HEK293 (cell line): ENCODE measurements at regions not wholly inside any gene's neighbourhood (a gene's known extent, or its start where the extent isn't known, plus 50 kb on each side); places are given as distances from the start of the nearest gene placed in this dataset.
A peak's percentile ranks its signal among the peaks of the same experiment; 100 is the strongest.

Experiments
- CTCF ChIA-PET: fragments of 350-600 bp; formaldehyde crosslinking; extraction: SDS; loops from one replicate; lab custom pipeline; 2021; ENCODE audit warnings: antibody characterized with exemption; lab: Yijun Ruan, JAX
- POLR2A ChIA-PET: fragments of 300-600 bp; formaldehyde crosslinking; extraction: SDS; loops from one replicate; lab custom pipeline; 2020; ENCODE audit warnings: antibody characterized with exemption, inconsistent platforms; lab: Yijun Ruan, JAX
- H3K27ac ChIP-seq: fragments of 200-500 bp; sonication (Bioruptor generic); 2 replicates; pipeline ENCODE4 v1.5.1; 2014; ENCODE audit warnings: low read depth, low read length, control low read depth, inconsistent platforms; ENCODE audit errors: extremely low read depth
- H3K36me3 ChIP-seq, 2 experiments: fragments of 200-500 bp in 1 of 2; sonication (Bioruptor generic) in 1 of 2; 1 replicate in 1 of 2; 2 replicates in 1 of 2; pipeline ENCODE4 v1.5.1; 2014 to 2017; ENCODE audit warnings: inconsistent platforms in 2 of 2, low read length in 2 of 2; ENCODE audit not compliant: control insufficient read depth in 2 of 2, insufficient read depth in 1 of 2
- H3K4me1 ChIP-seq: fragments of 200-500 bp; sonication (Bioruptor generic); 2 replicates; pipeline ENCODE4 v1.5.1; 2014; ENCODE audit warnings: mild to moderate bottlenecking, low read length, inconsistent platforms; ENCODE audit not compliant: control insufficient read depth, insufficient read depth
- H3K4me3 ChIP-seq: 2 replicates; pipeline ENCODE4 v1.5.1; 2011; ENCODE audit warnings: low read depth, mild to moderate bottlenecking, control low read depth, low read length, moderate library complexity
- H3K9me3 ChIP-seq: fragments of 200-500 bp; sonication (Bioruptor generic); 2 replicates; pipeline ENCODE4 v1.5.1; 2014; ENCODE audit warnings: low read depth, low read length, inconsistent platforms; ENCODE audit not compliant: control insufficient read depth, insufficient read depth
- ELK4 ChIP-seq: IDR thresholded peaks from 2 replicates; pipeline ENCODE4 v1.6.1; 2011; ENCODE audit warnings: mild to moderate bottlenecking, low read depth, low read length, borderline replicate concordance
- HIC1 ChIP-seq: fragments of 450-650 bp; formaldehyde crosslinking; IDR thresholded peaks from 2 replicates; pipeline ENCODE4 v1.5.1; 2016; ENCODE audit warnings: missing biosample characterization, missing genetic modification characterization
- MYNN ChIP-seq: fragments of 450-650 bp; formaldehyde crosslinking; IDR thresholded peaks from 2 replicates; pipeline ENCODE4 v1.5.1; 2016; ENCODE audit warnings: missing biosample characterization, missing genetic modification characterization, borderline replicate concordance
- SP3 ChIP-seq: fragments of 450-650 bp; formaldehyde crosslinking; IDR thresholded peaks from 2 replicates; pipeline ENCODE4 v1.5.1; 2016; ENCODE audit warnings: missing biosample characterization, missing genetic modification characterization
- ZBTB49 ChIP-seq: fragments of 450-650 bp; formaldehyde crosslinking; IDR thresholded peaks from 2 replicates; pipeline ENCODE4 v1.5.1; 2016; ENCODE audit warnings: missing biosample characterization, missing genetic modification characterization, low read depth
- ZEB2 ChIP-seq: fragments of 450-650 bp; formaldehyde crosslinking; IDR thresholded peaks from 2 replicates; pipeline ENCODE4 v1.5.1; 2016; ENCODE audit warnings: missing biosample characterization, missing genetic modification characterization
- ZNF155 ChIP-seq: fragments of 450-650 bp; formaldehyde crosslinking; IDR thresholded peaks from 2 replicates; pipeline ENCODE4 v1.5.1; 2016; ENCODE audit warnings: missing biosample characterization, missing genetic modification characterization
- ZNF175 ChIP-seq: fragments of 450-650 bp; formaldehyde crosslinking; IDR thresholded peaks from 2 replicates; pipeline ENCODE4 v1.5.1; 2016; ENCODE audit warnings: missing biosample characterization, missing genetic modification characterization
- ZNF391 ChIP-seq: fragments of 450-650 bp; formaldehyde crosslinking; IDR thresholded peaks from 2 replicates; pipeline ENCODE4 v1.5.1; 2016; ENCODE audit warnings: low read depth, missing biosample characterization, missing genetic modification characterization, borderline replicate concordance
- ZNF416 ChIP-seq: fragments of 450-650 bp; formaldehyde crosslinking; IDR thresholded peaks from 2 replicates; pipeline ENCODE4 v1.5.1; 2016; ENCODE audit warnings: missing biosample characterization, missing genetic modification characterization
- ZNF521 ChIP-seq: fragments of 450-650 bp; formaldehyde crosslinking; IDR thresholded peaks from 2 replicates; pipeline ENCODE4 v1.5.1; 2017; ENCODE audit warnings: missing biosample characterization, mild to moderate bottlenecking, missing genetic modification characterization
- ZNF548 ChIP-seq: fragments of 450-650 bp; formaldehyde crosslinking; IDR thresholded peaks from 2 replicates; pipeline ENCODE4 v1.5.1; 2016; ENCODE audit warnings: missing biosample characterization, missing genetic modification characterization
- ZNF707 ChIP-seq: fragments of 450-650 bp; formaldehyde crosslinking; IDR thresholded peaks from 2 replicates; pipeline ENCODE4 v1.5.1; 2016; ENCODE audit warnings: missing biosample characterization, missing genetic modification characterization
- TF ChIP-seq, protein P1 (sequence below): fragments of 450-650 bp; formaldehyde crosslinking; IDR thresholded peaks from 2 replicates; pipeline ENCODE4 v1.5.1; 2016; ENCODE audit warnings: missing biosample characterization, missing genetic modification characterization
- TF ChIP-seq, protein P2 (sequence below): fragments of 450-650 bp; formaldehyde crosslinking; IDR thresholded peaks from 2 replicates; pipeline ENCODE4 v1.5.1; 2017; ENCODE audit warnings: missing biosample characterization, missing genetic modification characterization
- TF ChIP-seq, protein P3 (sequence below): fragments of 450-650 bp; formaldehyde crosslinking; IDR thresholded peaks from 2 replicates; pipeline ENCODE4 v1.5.1; 2016; ENCODE audit warnings: missing biosample characterization, missing genetic modification characterization

GRCh38 chr20:57030611-57031600 is 235.5 kb downstream of the BMP7 start (continued):
- TF ChIP-seq, protein P1, sequence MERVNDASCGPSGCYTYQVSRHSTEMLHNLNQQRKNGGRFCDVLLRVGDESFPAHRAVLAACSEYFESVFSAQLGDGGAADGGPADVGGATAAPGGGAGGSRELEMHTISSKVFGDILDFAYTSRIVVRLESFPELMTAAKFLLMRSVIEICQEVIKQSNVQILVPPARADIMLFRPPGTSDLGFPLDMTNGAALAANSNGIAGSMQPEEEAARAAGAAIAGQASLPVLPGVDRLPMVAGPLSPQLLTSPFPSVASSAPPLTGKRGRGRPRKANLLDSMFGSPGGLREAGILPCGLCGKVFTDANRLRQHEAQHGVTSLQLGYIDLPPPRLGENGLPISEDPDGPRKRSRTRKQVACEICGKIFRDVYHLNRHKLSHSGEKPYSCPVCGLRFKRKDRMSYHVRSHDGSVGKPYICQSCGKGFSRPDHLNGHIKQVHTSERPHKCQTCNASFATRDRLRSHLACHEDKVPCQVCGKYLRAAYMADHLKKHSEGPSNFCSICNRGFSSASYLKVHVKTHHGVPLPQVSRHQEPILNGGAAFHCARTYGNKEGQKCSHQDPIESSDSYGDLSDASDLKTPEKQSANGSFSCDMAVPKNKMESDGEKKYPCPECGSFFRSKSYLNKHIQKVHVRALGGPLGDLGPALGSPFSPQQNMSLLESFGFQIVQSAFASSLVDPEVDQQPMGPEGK (tag by site-specific recombination), result no peak
- TF ChIP-seq, all 188 proteins: peak for 4

DNA sequence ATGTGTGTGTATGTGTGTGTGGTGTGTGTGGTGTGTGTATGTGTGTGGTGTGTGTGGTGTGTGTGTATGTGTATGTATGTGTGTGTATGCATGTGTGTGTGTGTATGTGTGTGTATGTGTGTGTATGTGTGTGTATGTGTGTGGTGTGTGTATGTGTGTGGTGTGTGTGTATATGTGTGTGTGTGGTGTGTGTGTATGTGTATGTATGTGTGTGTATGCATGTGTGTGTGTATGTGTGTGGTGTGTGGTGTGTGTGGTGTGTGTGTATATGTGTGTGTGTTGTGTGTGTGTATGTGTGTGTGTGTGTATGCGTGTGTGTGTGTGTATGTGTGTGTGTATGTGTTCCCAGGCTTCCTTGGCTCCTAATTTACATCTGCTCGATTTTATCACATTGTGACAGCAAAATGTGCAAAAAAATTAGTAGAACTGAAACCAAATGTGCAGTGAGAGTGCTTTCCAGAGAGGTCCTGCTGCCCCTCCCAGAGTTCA is 234.5 kb downstream of the BMP7 start:
- no peak for TF ChIP-seq ZNF391 (tag by site-specific recombination)
- TF ChIP-seq, protein P2, sequence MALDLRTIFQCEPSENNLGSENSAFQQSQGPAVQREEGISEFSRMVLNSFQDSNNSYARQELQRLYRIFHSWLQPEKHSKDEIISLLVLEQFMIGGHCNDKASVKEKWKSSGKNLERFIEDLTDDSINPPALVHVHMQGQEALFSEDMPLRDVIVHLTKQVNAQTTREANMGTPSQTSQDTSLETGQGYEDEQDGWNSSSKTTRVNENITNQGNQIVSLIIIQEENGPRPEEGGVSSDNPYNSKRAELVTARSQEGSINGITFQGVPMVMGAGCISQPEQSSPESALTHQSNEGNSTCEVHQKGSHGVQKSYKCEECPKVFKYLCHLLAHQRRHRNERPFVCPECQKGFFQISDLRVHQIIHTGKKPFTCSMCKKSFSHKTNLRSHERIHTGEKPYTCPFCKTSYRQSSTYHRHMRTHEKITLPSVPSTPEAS (tag by site-specific recombination), result peak; percentile 99
- H3K4me1 ChIP-seq, result peaks cover 6% of the 10 kb centered on the region; the same call in 1 of the 2 replicates
- POLR2A ChIA-PET, result no interaction called here
- H3K36me3 ChIP-seq, result no peaks in the 10 kb centered on the region
- no peak overlapping the region for H3K4me3 ChIP-seq
- CTCF ChIA-PET, result interaction anchor here (0.9 kb wide), 1 partner anchor 19 kb away, joined by 3 read pairs; no protein-coding TSS in a partner anchor
- no peak overlapping the region for H3K27ac ChIP-seq
- H3K9me3 ChIP-seq, result no peaks in the 10 kb centered on the region

DNA sequence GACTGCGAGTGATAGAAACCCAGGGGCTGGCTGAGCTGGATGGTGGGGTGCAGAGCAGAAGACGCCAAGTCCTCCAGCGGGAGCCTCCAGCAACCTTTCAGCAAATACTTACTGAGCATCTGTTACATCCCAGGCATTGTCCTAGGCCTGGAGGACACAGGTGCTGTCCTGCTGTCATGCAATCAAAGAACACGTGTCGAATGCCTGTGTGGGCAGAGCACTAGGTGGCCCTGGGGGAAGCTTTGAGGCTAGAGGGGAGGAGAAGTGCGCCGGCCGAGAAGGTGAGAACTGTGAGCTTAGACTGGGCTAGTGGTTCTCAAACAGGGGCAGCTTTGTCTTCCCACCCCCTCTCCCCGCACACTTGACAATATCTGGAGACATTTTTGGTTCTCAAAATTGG is 233.6 kb downstream of the BMP7 start:
- H3K36me3 ChIP-seq, result no peaks in the 10 kb centered on the region
- no peak overlapping the region for H3K27ac ChIP-seq
- no peaks in the 10 kb centered on the region for H3K9me3 ChIP-seq
- H3K4me3 ChIP-seq, result no peak overlapping the region
- peaks cover 6% of the 10 kb centered on the region; the same call in 1 of the 2 replicates for H3K4me1 ChIP-seq
- no peak for TF ChIP-seq ZEB2 (tag by site-specific recombination)
- TF ChIP-seq HIC1 (tag by site-specific recombination), result no peak
- no peak for TF ChIP-seq MYNN (tag by site-specific recombination)
- TF ChIP-seq ZNF416, result no peak
- ChIA-PET CTCF (interaction anchor here (1.0 kb wide), 1 partner anchor 37 kb away, joined by 4 read pairs; no protein-coding TSS in a partner anchor), POLR2A (no interaction called here)

DNA sequence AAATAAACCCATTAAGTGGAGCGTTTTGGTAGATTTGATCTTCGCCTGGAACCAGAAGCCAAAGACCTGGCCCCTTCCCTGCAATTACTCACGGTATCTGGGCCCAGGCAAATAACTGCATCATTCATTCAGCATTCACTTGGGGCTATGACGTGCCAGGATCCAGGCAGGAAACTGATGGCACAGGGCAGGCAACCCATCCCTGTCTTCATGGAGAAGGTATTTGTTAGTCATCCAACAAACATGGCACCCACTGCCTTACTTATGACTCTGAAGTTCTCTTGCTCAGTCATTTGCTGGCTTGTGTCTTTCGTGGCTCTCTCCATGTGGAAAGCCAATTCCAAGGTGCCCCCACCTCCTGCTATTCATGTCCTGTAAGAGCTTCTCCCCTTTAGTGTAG is 232.4 kb downstream of the BMP7 start:
- POLR2A ChIA-PET, result no interaction called here
- Histone ChIP-seq H3K27ac (no peak overlapping the region), H3K36me3 (no peaks in the 10 kb centered on the region), H3K9me3 (no peaks in the 10 kb centered on the region), H3K4me1 (peaks cover 6% of the 10 kb centered on the region; the same call in 1 of the 2 replicates), H3K4me3 (no peak overlapping the region)
- CTCF ChIA-PET, result interaction anchor here (2.4 kb wide), 1 partner anchor 27 kb away, joined by 7 read pairs; no protein-coding TSS in a partner anchor
- no peak for TF ChIP-seq ELK4
- no peak for TF ChIP-seq ZNF175 (tag by site-specific recombination)
- TF ChIP-seq ZBTB49, result no peak
- TF ChIP-seq, protein P3, sequence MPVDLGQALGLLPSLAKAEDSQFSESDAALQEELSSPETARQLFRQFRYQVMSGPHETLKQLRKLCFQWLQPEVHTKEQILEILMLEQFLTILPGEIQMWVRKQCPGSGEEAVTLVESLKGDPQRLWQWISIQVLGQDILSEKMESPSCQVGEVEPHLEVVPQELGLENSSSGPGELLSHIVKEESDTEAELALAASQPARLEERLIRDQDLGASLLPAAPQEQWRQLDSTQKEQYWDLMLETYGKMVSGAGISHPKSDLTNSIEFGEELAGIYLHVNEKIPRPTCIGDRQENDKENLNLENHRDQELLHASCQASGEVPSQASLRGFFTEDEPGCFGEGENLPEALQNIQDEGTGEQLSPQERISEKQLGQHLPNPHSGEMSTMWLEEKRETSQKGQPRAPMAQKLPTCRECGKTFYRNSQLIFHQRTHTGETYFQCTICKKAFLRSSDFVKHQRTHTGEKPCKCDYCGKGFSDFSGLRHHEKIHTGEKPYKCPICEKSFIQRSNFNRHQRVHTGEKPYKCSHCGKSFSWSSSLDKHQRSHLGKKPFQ (tag by site-specific recombination), result no peak
- TF ChIP-seq ZNF521 (tag by site-specific recombination), result no peak
- no peak for TF ChIP-seq SP3 (tag by site-specific recombination)
- no peak for TF ChIP-seq ZNF548
- no peak for TF ChIP-seq ZNF155 (tag by site-specific recombination)
- no peak for TF ChIP-seq ZNF707 (tag by site-specific recombination)
